COLO668 (cell line): ENCODE measurements at regions not wholly inside any gene's neighbourhood (a gene's known extent, or its start where the extent isn't known, plus 50 kb on each side); places are given as distances from the start of the nearest gene placed in this dataset.

Experiments used
- DNase-seq: peaks from one replicate; lab custom pipeline; 2025; ENCODE audit not compliant: unreplicated experiment; lab: John Stamatoyannopoulos, UW

DNA sequence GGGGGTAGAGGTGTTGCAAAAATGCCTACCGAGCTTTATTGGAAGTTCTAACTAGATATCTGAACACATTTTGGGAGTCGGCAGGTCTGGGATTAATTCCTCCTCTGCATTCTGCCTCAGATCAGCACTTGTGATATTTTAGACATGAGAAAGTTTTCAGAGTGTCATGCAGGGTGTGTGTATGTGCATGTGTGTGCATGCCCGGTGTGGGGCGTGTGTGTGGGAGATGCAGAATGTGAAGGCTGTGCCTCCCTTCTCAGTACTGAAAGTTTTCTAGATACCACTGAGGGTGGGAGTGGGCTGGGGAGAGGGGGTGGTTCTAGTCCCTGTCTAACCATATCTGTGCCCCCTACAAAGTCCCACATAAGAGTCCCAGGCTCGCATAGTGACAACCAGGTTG, 180.0 kb upstream of the NTM start:
- DNase-seq = no peak

DNA sequence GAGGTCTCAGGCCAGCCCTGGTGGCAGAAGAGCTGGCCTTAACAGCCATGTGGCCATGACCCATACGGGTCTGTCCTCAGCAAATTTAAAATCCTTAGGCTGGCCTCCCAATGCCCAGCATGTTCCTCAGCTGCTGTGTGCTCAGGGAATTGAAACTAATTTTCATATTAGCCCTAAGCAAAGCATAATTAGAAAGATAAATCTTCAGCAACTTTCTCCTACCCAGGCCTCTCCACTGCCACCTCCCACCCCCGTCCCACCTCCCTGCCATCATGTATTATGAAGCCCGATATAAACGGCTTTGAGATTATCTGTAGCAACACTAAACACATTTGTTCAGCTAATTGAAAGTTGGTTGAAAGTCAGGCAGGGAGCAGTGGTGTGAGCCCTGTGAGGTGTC, 178.8 kb upstream of the NTM start:
- no peak for DNase-seq

DNA sequence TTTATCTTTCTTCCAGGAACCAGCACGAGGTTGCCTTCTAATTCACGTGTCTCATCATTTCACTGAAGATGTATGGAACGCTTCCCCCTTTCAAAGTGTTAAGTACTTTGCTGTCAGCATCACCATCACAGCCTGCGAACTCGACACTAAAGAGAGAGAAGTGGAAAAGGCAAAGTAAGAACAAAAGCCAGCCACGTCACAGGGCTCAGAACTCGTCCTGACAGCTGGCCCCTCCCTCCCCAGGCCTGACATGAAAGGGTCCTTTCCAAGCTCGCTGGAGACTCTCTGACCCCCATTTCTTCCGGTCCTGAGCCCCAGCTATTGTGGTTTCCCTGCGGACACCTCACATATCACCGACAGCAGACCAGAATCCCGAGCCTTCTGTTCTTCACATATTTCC, 177.8 kb upstream of the NTM start:
- DNase-seq = no peak

DNA sequence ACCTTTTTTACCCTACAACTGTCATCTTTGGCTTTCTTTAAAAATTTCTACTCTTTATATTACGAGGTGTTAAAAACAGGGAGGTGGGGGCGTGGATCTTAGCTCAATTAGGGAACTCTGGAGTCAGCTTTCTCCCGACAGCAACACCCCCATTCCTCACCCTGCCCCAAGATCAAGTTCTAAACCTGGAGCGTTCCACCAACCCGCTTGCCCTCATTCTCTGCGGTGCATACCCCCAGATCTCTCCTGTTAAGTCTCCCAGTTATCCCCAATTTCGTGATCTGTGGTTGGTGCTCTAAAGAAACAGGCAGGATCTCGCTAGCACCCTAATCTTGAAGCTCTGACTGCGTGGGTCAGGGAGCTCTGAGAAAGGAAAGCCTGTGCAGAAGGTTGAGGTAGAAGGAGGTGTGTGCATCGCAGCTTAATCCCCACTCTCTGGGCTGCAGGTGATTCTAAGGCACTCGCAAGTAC, 177.3 kb upstream of the NTM start:
- DNase-seq = no peak

DNA sequence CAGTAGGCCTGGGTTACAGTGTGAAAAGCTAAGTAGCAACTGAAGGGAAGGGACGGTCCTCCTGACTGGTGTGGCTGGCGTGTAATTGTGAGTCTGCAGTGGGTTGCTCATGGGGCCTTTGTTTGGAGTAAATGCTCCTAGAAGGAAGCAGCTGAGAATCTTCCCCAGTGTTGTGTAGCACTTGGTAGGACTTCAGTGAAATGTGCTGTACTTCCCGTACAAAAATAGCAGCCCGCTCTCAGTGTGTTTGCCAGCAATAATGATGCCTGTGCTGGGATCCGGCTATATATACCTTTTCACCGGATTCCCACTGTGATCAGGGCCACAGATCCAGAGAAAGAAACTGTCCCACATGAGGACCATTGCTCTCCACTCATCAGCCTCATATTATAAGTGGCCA, 175.7 kb upstream of the NTM start:
- DNase-seq = no peak

DNA sequence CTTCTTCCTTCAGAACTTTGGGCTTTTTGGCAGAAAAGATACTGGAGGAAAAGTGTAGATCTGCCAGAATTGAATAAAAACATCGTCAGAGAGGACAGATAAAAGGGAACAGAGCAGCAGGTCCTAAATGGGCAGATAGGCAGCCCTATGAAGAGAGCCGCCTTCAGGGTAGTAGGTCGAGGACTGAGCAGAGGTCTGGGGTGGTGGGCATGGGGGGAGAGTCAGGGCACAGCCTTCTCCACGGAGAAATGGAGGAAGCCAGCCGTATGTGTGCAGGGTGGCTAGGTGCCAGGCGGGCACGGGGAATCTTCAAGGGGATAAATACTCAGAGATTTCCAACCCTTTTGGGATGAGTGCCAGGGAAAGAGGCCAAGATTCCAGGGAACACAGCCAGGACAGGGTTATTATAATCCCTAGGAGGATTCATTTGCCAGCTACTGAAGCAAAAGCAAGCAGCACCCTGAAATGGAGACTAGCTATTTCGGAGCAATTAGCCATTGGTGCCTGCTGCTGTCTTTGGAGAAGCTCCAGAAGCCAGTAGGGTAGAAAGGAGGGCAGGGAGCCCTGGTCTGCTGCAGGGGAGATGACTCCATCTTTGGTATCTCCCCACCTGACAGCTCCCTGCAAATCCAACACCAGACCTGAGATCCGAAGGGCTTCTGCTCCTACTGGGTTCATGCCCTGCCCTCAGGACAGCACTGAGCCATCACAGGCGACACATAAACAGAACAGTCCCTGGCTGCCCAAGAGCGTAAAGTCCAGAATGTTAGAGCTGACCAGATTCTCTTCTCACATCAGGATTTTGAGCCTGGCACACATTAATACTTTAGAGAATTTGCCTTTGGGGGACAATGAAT, 174.5 kb upstream of the NTM start:
- DNase-seq = no peak

DNA sequence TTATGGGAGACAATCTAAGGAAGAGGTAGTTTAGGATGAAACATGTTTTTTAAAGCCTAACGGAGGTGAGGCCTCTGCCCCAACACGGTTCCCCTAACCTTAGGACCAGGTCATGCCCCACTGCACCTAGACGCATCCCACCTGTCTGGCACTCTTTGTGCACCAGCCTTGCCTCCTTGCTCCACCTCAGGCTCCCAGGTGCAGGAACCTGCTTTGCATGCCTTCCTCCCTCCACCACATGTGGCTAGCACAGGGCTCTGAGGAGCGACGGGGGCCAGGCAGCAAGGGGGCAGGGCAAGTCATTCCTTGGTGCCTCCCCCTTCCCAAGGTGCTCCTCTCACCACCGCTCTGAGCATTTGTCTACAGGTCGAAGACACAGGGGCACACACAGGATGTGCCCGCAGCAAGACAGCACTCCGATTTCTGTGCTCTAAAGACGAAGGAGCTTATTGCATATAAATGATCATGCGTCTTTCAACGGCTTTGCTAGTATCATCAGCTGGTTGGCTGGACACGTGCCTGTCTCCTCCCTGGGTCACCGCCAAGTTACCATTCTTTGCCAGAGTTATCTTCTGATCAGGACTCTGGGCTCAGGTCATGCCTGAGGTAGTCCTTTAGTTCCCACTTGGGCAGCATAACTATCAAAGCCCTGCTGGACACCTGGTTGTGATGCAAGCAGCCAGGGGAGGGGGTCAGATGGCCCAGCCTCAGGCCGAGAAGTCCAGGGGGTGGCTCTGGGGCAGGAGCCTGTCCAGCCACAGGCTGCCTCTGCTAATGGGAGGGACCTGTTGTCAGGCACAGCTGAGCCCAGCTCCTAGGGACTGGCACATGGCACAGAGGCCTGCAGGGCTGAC, 172.0 kb upstream of the NTM start:
- no peak for DNase-seq

DNA sequence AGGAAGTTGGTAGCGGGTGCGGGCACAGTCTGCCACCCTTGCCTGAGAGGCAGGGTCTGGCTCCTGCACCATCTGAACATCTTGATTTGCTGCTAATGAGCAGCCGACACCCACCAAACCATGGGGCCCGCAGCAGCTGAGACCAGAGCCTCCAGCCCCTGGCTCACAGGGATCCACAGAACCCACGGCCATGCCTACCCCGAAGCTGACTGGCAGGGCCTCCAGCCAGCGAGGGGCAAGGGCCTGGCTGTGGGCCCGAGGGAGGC, 171.5 kb upstream of the NTM start:
- DNase-seq = no peak

DNA sequence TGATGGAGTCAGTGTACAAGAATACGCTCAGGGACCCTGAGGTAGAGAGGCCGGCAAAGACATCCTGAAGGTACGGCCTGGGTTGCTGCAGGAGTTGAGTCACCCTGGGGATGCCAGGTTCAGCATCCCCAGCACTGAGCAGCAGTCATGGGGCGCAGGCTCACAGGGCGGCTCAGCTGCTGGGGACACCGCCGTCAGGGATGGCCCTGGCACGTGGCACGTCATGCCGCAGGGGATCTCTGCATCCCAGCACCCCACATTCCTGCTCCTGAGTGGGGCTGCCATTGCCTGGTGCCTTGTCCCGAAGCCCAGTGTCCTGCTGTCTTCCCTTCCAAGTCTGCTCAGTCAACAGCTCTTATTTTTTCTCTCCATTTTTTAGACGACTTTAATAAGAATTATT, 168.7 kb upstream of the NTM start:
- no peak for DNase-seq

DNA sequence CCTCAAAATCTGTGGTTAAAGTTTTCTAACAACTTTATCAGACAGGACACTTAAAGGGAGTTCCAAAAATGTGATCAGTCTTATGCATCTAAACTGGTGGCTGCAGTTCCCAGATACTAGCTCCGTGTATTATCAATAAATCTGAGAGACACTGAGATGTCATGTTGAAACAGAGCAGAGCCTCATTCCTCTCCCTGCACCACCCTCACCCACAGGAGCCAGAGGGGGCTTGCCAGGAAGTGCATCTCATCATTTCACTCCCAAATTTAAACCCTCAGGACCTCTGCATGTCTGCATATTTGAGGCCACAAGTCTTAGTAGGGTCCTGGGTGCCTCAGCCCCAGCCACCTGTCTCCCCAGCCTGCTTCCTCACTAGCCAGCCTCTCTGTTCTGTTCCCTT, 167.4 kb upstream of the NTM start:
- DNase-seq = no peak

DNA sequence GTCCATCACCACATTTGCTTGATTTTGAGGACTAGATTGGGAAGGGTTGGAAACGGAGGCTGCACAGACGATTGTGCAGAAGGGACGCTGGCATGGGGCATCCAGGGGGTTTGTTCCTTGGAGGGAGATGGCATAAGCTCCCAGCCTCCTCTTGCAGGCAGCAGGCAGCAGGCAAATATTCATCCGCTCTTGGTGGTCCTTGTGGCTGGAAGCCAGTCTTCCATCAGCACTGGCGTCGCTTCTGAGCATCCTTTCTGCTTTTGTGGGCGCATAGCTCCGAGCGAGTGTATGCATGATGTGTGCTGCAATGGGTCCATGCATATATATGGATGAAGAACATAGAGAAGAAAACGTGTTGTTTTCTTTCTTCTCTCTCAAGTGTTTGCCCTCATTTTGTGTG, 166.1 kb upstream of the NTM start:
- DNase-seq = no peak

DNA sequence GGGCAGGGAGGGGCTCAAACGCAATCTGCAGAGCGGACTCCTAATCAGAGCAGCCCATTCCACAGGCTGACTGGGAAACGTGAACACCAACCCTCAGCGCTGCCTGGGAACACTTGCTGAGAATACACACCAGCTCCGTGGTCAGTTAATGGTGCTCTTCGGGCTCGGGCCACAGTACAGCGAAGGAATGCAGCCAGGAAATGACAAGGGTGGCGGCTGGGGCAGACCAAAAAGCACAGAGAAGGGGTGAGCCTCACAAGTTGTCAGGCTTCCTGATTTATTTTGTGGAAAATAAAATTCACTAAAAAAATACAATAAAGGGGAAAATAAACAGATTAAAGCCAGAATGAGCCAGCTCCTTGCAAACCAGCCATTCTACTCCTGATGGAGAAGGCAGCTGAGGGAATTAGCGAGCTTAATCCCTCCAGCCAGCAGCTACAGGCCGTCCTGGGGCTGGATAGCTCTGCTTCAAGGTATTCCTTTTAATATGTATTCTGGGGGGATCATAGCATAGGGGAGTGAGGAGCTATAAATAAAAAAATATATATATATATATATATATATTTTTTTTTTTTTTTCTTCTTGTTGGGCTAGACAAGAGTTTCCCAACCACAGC, 165.5 kb upstream of the NTM start:
- DNase-seq = no peak

DNA sequence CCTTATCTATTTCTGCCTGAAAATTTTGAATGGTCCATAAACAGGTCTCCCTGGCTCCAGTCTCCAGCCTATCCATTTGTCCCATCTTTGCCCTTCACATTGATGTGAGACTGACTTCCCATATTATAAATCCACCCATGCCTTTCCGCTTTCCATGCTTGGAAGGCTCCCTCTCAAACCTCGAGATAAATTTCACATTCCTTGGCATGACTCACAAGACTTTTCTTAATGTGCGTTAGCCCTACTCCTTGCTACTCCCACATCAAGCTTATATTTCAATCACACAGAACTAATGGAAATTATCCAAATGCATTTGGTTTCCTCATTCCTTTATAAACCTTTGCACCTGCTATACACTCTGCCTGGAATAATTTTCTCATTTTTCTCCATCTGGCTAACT, 163.7 kb upstream of the NTM start:
- no peak for DNase-seq

DNA sequence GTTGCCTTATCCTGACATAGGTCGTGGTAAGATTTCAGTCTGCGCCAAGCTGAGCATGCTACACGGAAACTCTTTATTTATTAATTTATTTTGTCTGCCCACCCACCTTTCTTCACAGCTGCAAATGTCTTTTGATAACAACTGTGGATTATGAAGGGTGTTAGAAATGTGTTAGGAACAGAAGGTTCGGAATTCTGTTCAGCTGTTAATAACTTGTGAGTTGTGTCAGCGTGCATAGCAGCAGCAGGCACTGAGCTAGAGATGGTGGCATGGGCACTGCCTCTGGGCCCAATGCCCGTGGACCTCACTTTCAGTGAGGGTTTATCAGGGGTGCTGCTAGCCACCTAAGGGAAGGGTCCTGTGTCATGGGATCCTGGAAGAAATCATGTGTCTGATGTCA, 162.5 kb upstream of the NTM start:
- no peak for DNase-seq

DNA sequence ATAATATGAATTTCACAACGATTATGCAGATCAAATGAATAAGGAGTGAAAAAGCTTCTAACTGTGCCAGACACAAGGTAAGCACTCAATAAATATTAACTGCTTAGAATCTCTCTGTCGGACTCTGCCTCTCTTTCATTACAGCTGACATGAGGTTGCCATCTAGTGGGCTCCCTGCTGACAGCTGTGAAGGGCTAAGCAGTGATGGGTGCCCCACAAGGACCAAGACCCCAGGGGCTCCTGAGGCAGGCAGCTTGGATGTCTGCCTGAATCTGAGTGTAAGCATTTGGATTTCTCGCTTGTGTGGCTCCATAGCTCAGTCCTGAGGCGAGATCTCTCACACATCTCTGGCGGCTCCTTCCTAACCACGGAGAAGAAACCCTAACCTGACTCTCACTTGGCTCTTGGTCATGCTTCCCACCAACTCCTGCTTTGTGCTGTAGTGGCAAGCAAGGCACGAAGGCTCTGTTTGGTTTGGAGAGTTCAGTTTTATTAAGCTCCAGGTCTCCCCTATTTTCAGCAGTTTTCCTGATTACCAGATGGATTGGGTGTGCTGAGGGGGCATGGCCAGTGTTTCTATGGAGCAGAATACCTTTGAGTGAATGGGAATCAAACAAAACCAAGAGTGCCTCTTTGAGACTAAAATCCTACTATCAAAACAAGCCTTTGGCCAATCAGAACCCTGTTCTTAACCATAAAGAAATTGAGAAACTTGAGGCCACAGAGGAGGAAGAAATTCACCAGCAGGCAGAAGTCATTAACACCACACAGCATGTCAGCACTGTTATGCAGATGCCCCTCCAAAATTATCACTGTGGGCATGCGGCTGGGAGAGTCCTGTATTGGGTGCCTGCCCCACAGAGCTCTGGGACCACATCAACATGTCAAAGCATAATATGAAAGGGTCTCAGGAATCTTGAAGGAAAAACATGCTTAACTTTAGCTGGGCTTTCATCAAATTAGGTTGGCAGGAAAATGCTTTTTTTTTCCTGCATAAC, 152.8 kb upstream of the NTM start:
- peak; percentile 13 for DNase-seq

DNA sequence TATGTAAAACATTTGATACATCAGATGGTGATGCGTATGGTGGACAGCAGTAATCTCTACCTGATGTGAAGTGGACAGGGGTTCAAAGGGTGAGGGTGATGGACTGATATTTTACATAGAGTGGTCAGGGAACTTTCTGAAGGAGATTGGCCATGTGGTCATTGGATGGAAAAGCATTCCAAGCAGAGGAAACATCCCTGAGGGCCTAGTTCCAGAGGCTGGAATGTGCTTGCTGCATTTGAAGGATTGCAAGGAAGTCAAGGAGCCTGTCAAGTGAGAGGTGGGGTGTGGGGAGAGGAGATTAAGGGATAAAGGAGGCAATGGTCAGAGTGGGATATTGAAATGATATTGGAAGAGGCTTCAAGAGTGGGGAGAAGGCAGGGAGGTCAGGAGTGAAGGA, 151.9 kb upstream of the NTM start:
- DNase-seq = no peak

DNA sequence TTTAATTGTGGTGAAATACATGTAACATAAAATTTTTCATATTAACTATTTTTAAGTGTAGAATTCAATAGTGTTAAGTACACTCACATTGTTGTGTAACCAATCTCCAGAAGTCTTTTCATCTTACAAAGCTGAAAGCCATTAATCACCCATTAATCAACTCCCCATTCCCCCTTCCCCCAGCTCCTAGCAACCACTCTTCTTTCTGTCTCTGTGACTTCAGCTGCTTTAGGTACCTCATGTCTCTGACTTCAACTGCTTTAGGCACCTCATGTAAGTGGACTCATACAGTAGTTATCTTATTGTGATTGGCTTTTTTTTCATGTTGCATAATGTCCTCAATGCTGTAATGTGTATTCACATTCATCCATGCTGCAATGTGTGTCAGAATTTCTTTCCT, 150.8 kb upstream of the NTM start:
- no peak for DNase-seq

DNA sequence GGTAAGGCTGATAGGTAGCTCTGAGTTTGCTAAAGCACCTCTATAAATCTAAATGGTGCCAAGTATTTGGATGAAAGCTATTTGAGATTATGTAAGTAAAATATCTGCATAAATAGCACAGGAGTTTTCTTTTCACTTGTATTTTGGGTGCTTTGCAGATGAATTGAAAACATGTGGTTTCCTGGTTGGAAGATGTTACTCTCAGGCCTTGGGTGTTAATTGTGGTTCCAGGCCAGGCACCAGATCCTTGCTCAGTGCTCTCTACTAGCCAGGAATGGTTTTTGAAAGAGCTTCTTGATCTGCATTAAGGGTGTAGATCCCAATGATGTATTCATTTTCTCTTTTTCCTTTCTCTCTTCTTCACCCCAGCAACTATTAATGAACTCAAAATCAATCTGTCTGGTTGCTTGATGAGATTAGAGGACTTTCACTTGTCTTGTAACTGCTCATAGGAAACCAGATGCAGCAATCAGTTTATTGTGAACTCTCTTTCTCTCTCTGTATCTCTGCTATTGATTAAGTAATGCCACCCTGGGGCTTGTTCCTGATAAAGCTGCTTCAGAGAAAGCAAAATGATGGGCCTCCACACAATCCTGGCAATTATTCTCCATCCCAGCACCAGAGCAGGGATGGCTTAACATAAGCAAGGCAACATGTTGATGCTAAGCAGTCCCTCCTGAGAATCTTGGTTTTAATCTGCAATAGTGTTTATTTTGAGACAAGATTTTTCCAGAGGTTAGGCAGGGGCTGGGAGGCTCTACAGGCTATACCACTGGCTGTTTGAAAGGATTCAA, 147.0 kb upstream of the NTM start:
- DNase-seq = no peak

DNA sequence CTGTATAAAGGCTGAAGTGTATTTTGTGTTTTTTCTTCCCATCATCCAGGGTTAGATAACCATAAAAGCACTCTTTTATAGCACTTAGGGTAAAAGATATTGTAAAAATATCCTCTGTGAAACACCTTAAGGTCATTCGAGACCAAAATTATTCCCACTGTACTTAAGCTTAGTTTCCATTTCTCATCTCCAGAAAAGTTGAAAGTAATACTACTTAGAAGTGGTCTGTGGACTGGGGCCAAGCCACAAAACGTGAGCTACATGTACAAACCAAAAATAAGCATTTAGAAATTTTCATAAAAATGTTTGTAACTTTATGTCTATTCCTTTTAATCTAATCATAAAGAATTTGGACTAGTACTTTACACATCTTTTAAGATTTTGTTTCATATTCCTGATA, 142.0 kb upstream of the NTM start:
- DNase-seq = no peak

DNA sequence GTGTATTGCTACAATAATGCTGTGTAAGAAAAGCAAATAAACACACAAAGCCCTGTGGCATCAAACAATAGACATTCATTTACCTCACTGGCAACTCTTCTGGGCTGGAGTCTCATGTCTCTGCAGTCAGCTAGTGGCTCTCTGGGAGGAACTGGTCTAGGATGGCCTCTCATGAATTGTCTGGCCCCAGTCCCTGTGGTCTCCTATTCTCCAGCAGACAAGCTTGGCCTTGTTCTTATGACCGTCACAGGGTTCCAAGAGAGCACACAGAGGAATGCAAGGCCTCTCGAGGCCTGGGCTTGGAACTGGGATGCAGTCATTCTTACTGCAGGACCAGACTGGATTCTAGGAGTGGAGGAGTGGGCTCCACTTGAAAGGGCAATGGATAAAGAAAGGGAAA, 141.2 kb upstream of the NTM start:
- DNase-seq = no peak
